Thyroid gland (tissue), 4 donors: ENCODE measurements at regions not wholly inside any gene's neighbourhood (a gene's known extent, or its start where the extent isn't known, plus 50 kb on each side); places are given as distances from the start of the nearest gene placed in this dataset.
"Not testable (repeated sequence)": the region's sequence is repeated elsewhere in the genome, so short reads cannot be mapped to it uniquely, and the experiment has no call there.

ENCODE experiments used
- DNase-seq, 2 donors: peaks; one replicate each; pipeline ENCODE4 v3.0.0-alpha.2; 2019
- H3K27ac ChIP-seq, 3 donors: fragments of 200-600 bp; sonication (generic); 1 replicate in 2 of 3; 2 replicates in 1 of 3; pipeline ENCODE4 v1.5.1; 2016 to 2019; ENCODE audit warnings: mild to moderate bottlenecking in 1 of 3, moderate library complexity in 1 of 3
- H3K27me3 ChIP-seq: fragments of 200-600 bp; sonication (generic); one replicate; pipeline ENCODE4 v1.5.1; 2019
- H3K36me3 ChIP-seq, 2 donors: fragments of 200-600 bp; sonication (generic); one replicate each; pipeline ENCODE4 v1.5.1; 2016 to 2019
- H3K4me1 ChIP-seq, 2 donors: fragments of 200-600 bp; sonication (generic); one replicate each; pipeline ENCODE4 v1.5.1; 2017 to 2019
- H3K4me3 ChIP-seq, 3 donors: fragments of 200-600 bp; sonication (generic); replicated peaks in 1 of 3; 1 replicate in 2 of 3; 2 replicates in 1 of 3; pipeline ENCODE4 v1.5.1; 2016; ENCODE audit warnings: mild to moderate bottlenecking in 1 of 3
- H3K9me3 ChIP-seq: fragments of 200-600 bp; sonication (generic); one replicate; pipeline ENCODE4 v1.5.1; 2017
- POLR2A ChIP-seq, 2 donors: fragments of 450-650 bp; IDR thresholded peaks; one replicate each; pipeline ENCODE4 v1.6.1; 2017; ENCODE audit warnings: antibody characterized with exemption in 2 of 2, mild to moderate bottlenecking in 2 of 2, moderate library complexity in 1 of 2
- WGBS, 2 donors: methylation state at CpG; one replicate each; pipeline ENCODE4 v1.1.5; 2017; 5-methylcytosine and 5-hydroxymethylcytosine counted together
- intact Hi-C: fragments of 100-400 bp; cut with DNase I; formaldehyde crosslinking; loops from one replicate; pipeline ENCODE4 v1.15.1; 2023
- TF ChIP-seq, protein P1 (sequence below), 6 experiments: fragments of 200-600 bp in 3 of 6; fragments of 450-650 bp in 3 of 6; sonication (generic) in 3 of 6; IDR thresholded peaks; one replicate each; pipeline ENCODE4 v1.5.1; 2016 to 2019; ENCODE audit warnings: antibody characterized with exemption in 6 of 6, mild to moderate bottlenecking in 2 of 6, inconsistent platforms in 1 of 6, moderate library complexity in 1 of 6

DNA sequence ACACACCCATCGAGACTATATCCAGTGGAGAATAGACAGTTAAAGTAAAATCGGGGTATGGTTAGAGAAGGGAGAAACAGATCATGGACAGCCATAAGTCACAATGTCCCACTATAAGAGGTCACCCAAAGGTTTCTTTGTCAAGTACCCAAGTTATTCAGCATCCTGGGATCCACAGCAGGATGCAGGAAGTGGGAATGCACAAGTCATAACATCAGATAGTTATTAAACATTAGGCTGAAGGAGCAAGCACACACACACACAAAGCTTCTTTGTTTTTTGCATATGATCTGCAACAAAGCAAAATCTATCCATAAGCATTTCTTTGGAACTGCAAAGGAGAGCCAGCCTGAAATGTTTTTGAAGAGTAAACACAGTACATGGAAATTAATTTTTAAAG, 111.6 kb downstream of the NOC3L start:
- TF ChIP-seq POLR2A (IDR thresholded peaks at IDR 0.05), result no peak
- TF ChIP-seq, protein P1, sequence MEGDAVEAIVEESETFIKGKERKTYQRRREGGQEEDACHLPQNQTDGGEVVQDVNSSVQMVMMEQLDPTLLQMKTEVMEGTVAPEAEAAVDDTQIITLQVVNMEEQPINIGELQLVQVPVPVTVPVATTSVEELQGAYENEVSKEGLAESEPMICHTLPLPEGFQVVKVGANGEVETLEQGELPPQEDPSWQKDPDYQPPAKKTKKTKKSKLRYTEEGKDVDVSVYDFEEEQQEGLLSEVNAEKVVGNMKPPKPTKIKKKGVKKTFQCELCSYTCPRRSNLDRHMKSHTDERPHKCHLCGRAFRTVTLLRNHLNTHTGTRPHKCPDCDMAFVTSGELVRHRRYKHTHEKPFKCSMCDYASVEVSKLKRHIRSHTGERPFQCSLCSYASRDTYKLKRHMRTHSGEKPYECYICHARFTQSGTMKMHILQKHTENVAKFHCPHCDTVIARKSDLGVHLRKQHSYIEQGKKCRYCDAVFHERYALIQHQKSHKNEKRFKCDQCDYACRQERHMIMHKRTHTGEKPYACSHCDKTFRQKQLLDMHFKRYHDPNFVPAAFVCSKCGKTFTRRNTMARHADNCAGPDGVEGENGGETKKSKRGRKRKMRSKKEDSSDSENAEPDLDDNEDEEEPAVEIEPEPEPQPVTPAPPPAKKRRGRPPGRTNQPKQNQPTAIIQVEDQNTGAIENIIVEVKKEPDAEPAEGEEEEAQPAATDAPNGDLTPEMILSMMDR (IDR thresholded peaks at IDR 0.05), result no peak
- no peaks in the 10 kb centered on the region for H3K27me3 ChIP-seq
- no peak for DNase-seq
- intact Hi-C loops, result no loop called here
- peaks cover 4 to 19% of the 10 kb centered on the region in 2 donors for H3K4me1 ChIP-seq
- peaks cover 0 to 3% of the 10 kb centered on the region in 2 donors for H3K36me3 ChIP-seq
- no peak overlapping the region for H3K27ac ChIP-seq
- no peaks in the 10 kb centered on the region for H3K9me3 ChIP-seq
- no peak overlapping the region for H3K4me3 ChIP-seq
- WGBS, 2 donors, result 94 to 97% methylated on average over 2 of the region's 2 CpGs

DNA sequence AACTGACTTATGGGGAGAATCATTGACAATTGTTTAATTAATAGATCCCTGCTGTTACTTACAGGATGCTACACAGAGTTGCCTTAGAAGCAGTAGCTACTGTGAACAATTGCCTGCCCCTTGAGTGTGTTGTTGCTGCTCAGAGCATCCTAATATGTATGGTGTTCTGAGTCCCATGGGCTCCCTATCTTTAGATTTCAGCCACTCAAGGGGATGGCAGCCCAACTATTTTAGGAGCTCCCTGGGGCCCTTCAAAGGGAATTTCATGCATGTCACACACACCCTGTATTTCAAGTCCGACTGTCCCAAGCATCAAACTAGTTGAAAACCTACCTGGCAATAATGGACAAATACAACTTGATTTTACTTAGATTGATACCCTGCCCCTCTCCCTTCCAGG, 111.2 kb downstream of the NOC3L start:
- Histone ChIP-seq H3K27ac (no peak overlapping the region), H3K9me3 (no peaks in the 10 kb centered on the region), H3K4me1 (peaks cover 6 to 22% of the 10 kb centered on the region in 2 donors), H3K36me3 (peaks cover 0 to 3% of the 10 kb centered on the region in 2 donors), H3K4me3 (no peak overlapping the region), H3K27me3 (no peaks in the 10 kb centered on the region)
- intact Hi-C loops, result no loop called here
- TF ChIP-seq, protein P1 (IDR thresholded peaks at IDR 0.05), result no peak
- TF ChIP-seq POLR2A (IDR thresholded peaks at IDR 0.05), result no peak
- DNase-seq, result no peak
- whole genome bisulfite sequencing, 2 donors, result 80 to 81% methylated on average over 1 of the region's 1 CpG

DNA sequence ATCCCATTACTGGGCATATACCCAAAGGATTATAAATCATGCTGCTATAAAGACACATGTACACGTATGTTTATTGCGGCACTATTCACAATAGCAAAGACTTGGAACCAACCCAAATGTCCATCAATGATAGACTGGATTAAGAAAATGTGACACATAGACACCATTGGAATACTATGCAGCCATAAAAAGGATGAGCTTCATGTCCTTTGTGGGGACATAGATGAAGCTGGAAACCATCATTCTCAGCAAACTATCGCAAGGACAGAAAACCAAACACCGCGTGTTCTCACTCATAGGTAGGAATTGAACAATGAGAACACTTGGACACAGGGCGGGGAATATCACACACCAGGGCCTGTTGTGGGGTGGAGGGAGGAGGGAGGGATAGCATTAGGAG, 105.3 kb downstream of the NOC3L start:
- H3K4me3 ChIP-seq, DNase-seq, H3K27ac ChIP-seq, H3K27me3 ChIP-seq, H3K9me3 ChIP-seq, H3K36me3 ChIP-seq, intact Hi-C loops, H3K4me1 ChIP-seq: not testable (repeated sequence)
- WGBS, 2 donors, result 96 to 97% methylated on average over 6 of the region's 6 CpGs

DNA sequence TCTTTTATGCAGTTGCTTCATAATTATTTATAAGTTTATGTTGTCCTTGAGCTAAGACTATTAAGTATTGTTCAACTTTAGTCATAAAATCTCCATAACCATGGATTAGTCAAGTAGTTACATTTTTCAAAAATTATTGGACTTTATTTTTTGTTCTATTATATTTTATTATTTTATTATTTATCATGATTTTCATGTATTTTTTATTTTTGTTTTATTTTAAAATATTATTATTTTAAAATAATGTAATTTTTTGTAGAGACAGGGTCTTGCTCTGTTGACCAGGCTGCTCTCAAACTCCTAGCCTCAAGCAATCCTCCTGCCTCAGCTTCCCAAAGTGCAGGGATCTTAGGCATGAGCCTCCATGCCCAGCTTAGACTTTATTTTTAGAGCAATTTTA, 102.3 kb downstream of the NOC3L start:
- DNase-seq, result no peak
- H3K27me3 ChIP-seq, result no peaks in the 10 kb centered on the region
- H3K4me3 ChIP-seq, result no peak overlapping the region
- H3K27ac ChIP-seq, result no peak overlapping the region
- intact Hi-C loops, result no loop called here
- H3K4me1 ChIP-seq, result peaks cover 6 to 7% of the 10 kb centered on the region in 2 donors
- H3K36me3 ChIP-seq, result no peaks in the 10 kb centered on the region
- no peaks in the 10 kb centered on the region for H3K9me3 ChIP-seq
- TF ChIP-seq POLR2A (IDR thresholded peaks at IDR 0.05), result no peak
- TF ChIP-seq, protein P1 (IDR thresholded peaks at IDR 0.05), result no peak

DNA sequence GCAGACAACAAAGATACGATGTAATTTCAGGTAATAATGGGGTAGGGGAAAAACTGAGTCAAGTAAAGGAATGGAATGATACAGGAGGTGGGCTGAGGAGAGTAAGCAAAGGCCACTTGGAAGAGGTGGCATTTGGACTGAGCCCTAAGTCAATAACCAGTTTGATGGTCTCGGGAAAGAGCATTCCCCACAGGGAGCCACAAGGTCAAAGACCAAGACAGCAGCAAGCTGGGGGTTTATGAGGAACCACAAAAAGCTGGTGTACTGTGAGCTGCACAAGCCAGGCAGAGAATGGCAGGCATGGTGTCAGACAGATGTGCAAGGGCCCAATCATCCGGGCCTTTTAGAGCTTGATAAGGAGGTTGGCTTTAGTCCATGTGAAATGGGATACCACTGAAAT, 98.7 kb downstream of the NOC3L start:
- H3K4me3 ChIP-seq, result no peak overlapping the region
- no peak for DNase-seq
- no peaks in the 10 kb centered on the region for H3K36me3 ChIP-seq
- H3K27ac ChIP-seq, result no peak overlapping the region
- H3K9me3 ChIP-seq, result no peaks in the 10 kb centered on the region
- no peak for TF ChIP-seq POLR2A (IDR thresholded peaks at IDR 0.05)
- TF ChIP-seq, protein P1 (IDR thresholded peaks at IDR 0.05), result no peak
- WGBS, 2 donors, result 86% methylated on average over 3 of the region's 3 CpGs
- H3K27me3 ChIP-seq, result no peaks in the 10 kb centered on the region
- no peaks in the 10 kb centered on the region for H3K4me1 ChIP-seq
- intact Hi-C loops, result no loop called here

DNA sequence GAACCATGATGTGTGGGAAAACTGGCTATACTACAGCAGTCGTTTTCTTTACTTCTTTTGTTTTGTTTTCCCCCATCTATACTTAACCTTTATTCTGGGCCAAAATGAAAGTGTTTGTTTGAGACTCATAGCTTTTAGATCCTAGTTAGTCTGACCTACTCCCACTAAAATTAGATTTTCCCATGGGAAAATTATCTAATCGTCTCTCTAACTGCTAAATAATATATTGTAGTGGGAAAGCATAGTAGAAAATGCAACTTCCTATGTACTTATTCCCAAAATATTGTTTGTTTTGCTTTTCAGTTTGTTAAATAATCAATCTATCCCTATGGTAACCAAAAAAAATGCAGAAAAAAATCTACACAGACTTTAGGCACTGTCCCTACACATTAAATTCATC, 96.6 kb downstream of the NOC3L start:
- H3K36me3 ChIP-seq, result no peaks in the 10 kb centered on the region
- intact Hi-C loops, result no loop called here
- no peaks in the 10 kb centered on the region for H3K27me3 ChIP-seq
- H3K27ac ChIP-seq, result no peak overlapping the region
- TF ChIP-seq POLR2A (IDR thresholded peaks at IDR 0.05), result no peak
- TF ChIP-seq, protein P1 (IDR thresholded peaks at IDR 0.05), result no peak
- no peak overlapping the region for H3K4me3 ChIP-seq
- no peak for DNase-seq
- WGBS, 2 donors, result 51 to 66% methylated on average over 2 of the region's 2 CpGs
- H3K9me3 ChIP-seq, result no peaks in the 10 kb centered on the region
- H3K4me1 ChIP-seq, result no peaks in the 10 kb centered on the region
